ENCODE measurements at regions not wholly inside any gene's neighbourhood (a gene's known extent, or its start where the extent isn't known, plus 50 kb on each side); places are given as distances from the start of the nearest gene placed in this dataset.

- Histone ChIP-seq H3K4me3 (ENCODE audit: low read depth, low read length) (no peak overlapping the region), H3K27me3 (ENCODE audit: control insufficient read depth, insufficient read depth, low read length) (no peaks in the 10 kb centered on the region), H3K36me3 (ENCODE audit: control insufficient read depth, insufficient read depth, low read length) (no peaks in the 10 kb centered on the region)
- no peak for TF ChIP-seq CTCF (IDR thresholded peaks at IDR 0.05; ENCODE audit: insufficient read depth, low read length, poor library complexity, severe bottlenecking)
- DNase-seq (ENCODE audit: low read depth), result no peak
These were observed 298.7 kb upstream of the SRRM4 start for GRCh38 chr12:118682656-118683055.

GRCh38 chr12:118685983-118686607 lies 295.2 kb upstream of the SRRM4 start:
- no peak overlapping the region for H3K4me3 ChIP-seq (ENCODE audit: low read depth, low read length)
- no peaks in the 10 kb centered on the region for H3K36me3 ChIP-seq (ENCODE audit: control insufficient read depth, insufficient read depth, low read length)
- no peaks in the 10 kb centered on the region for H3K27me3 ChIP-seq (ENCODE audit: control insufficient read depth, insufficient read depth, low read length)
- no peak for TF ChIP-seq CTCF (IDR thresholded peaks at IDR 0.05; ENCODE audit: insufficient read depth, low read length, poor library complexity, severe bottlenecking)
- no peak for DNase-seq (ENCODE audit: low read depth)

- Histone ChIP-seq H3K27me3 (ENCODE audit: control insufficient read depth, insufficient read depth, low read length) (no peaks in the 10 kb centered on the region), H3K4me3 (ENCODE audit: low read depth, low read length) (no peak overlapping the region), H3K36me3 (ENCODE audit: control insufficient read depth, insufficient read depth, low read length) (no peaks in the 10 kb centered on the region)
- TF ChIP-seq CTCF (IDR thresholded peaks at IDR 0.05; ENCODE audit: insufficient read depth, low read length, poor library complexity, severe bottlenecking), result no peak
- DNase-seq (ENCODE audit: low read depth), result no peak
These were observed 291.5 kb upstream of the SRRM4 start for GRCh38 chr12:118689793-118690192.

- no peaks in the 10 kb centered on the region for H3K36me3 ChIP-seq (ENCODE audit: control insufficient read depth, insufficient read depth, low read length)
- no peaks in the 10 kb centered on the region for H3K27me3 ChIP-seq (ENCODE audit: control insufficient read depth, insufficient read depth, low read length)
- H3K4me3 ChIP-seq (ENCODE audit: low read depth, low read length), result no peak overlapping the region
- no peak for DNase-seq (ENCODE audit: low read depth)
- no peak for TF ChIP-seq CTCF (IDR thresholded peaks at IDR 0.05; ENCODE audit: insufficient read depth, low read length, poor library complexity, severe bottlenecking)
These were observed 290.8 kb upstream of the SRRM4 start for GRCh38 chr12:118690506-118690905.

- Histone ChIP-seq H3K4me3 (ENCODE audit: low read depth, low read length) (no peak overlapping the region), H3K27me3 (ENCODE audit: control insufficient read depth, insufficient read depth, low read length) (no peaks in the 10 kb centered on the region), H3K36me3 (ENCODE audit: control insufficient read depth, insufficient read depth, low read length) (no peaks in the 10 kb centered on the region)
- DNase-seq (ENCODE audit: low read depth), result no peak
- no peak for TF ChIP-seq CTCF (IDR thresholded peaks at IDR 0.05; ENCODE audit: insufficient read depth, low read length, poor library complexity, severe bottlenecking)
These were observed 287.1 kb upstream of the SRRM4 start for GRCh38 chr12:118694128-118694775.

All from kidney epithelial cell (primary cell).